GM12872 (cell line): ENCODE measurements at regions not wholly inside any gene's neighbourhood (a gene's known extent, or its start where the extent isn't known, plus 50 kb on each side); places are given as distances from the start of the nearest gene placed in this dataset.

Source experiments
- CTCF ChIP-seq: IDR thresholded peaks from 3 replicates; pipeline ENCODE4 v1.5.1; 2011; ENCODE audit warnings: low read depth, mild to moderate bottlenecking, low read length, moderate library complexity; ENCODE audit not compliant: insufficient read depth

GRCh38 chr6:126110512-126111270 is 124.4 kb downstream of the TRMT11 start:
- no peak for TF ChIP-seq CTCF

GRCh38 chr6:126111327-126111726 is 125.0 kb downstream of the TRMT11 start:
- no peak for TF ChIP-seq CTCF

- TF ChIP-seq CTCF = no peak
Observed at GRCh38 chr6:126112171-126112632, 125.9 kb downstream of the TRMT11 start.

- no peak for TF ChIP-seq CTCF
Observed at GRCh38 chr6:126113261-126113660, 126.9 kb downstream of the TRMT11 start.

GRCh38 chr6:126117251-126117650 is 130.9 kb downstream of the TRMT11 start:
- TF ChIP-seq CTCF = no peak

GRCh38 chr6:126118058-126118755 is 131.9 kb downstream of the TRMT11 start:
- no peak for TF ChIP-seq CTCF

- no peak for TF ChIP-seq CTCF
Observed at GRCh38 chr6:126118936-126119335, 132.6 kb downstream of the TRMT11 start.
